Stimulated activated CD4-positive, alpha-beta T cell treated with anti-CD3 and anti-CD28 coated beads, Interleukin-12 subunit alpha, Interleukin-12 subunit beta, amount 100 ng/mL, for 4 hours (primary cell): ENCODE measurements at regions not wholly inside any gene's neighbourhood (a gene's known extent, or its start where the extent isn't known, plus 50 kb on each side); places are given as distances from the start of the nearest gene placed in this dataset.

ENCODE experiments used
- DNase-seq: peaks from one replicate; pipeline ENCODE4 v3.0.0-alpha.2; 2020

- no peak for DNase-seq
Measured at GRCh38 chr2:19028587-19029375, 329.6 kb downstream of the OSR1 start.

- DNase-seq, result no peak
Measured at GRCh38 chr2:19027626-19028025, 330.8 kb downstream of the OSR1 start.

- DNase-seq, result no peak
Measured at GRCh38 chr2:19026261-19026660, 332.2 kb downstream of the OSR1 start.

GRCh38 chr2:19022334-19022733, 336.1 kb downstream of the OSR1 start:
- DNase-seq, result no peak

- no peak for DNase-seq
Measured at GRCh38 chr2:19021721-19022120, 336.7 kb downstream of the OSR1 start.

- no peak for DNase-seq
Measured at GRCh38 chr2:19021100-19021476, 337.3 kb downstream of the OSR1 start.

GRCh38 chr2:19020144-19021099, 338.0 kb downstream of the OSR1 start:
- no peak for DNase-seq

- DNase-seq, result no peak
Measured at GRCh38 chr2:19009510-19009909, 348.9 kb downstream of the OSR1 start.

GRCh38 chr2:19003554-19003953, 354.9 kb downstream of the OSR1 start:
- DNase-seq, result no peak

- DNase-seq, result no peak
Measured at GRCh38 chr2:19000776-19001175, 357.6 kb downstream of the OSR1 start.

- no peak for DNase-seq
Measured at GRCh38 chr2:18999198-18999597, 359.2 kb downstream of the OSR1 start.

GRCh38 chr2:18998491-18998890, 359.9 kb downstream of the OSR1 start:
- no peak for DNase-seq

- DNase-seq, result no peak
Measured at GRCh38 chr2:18993756-18994338, 364.6 kb downstream of the OSR1 start.

GRCh38 chr2:18991177-18992168, 366.9 kb downstream of the OSR1 start:
- no peak for DNase-seq

- no peak for DNase-seq
Measured at GRCh38 chr2:18988631-18989232, 369.7 kb downstream of the OSR1 start.

- DNase-seq, result no peak
Measured at GRCh38 chr2:18987592-18988073, 370.8 kb downstream of the OSR1 start.

- DNase-seq, result no peak
Measured at GRCh38 chr2:18987016-18987415, 371.4 kb downstream of the OSR1 start.

GRCh38 chr2:18986046-18986445, 372.4 kb downstream of the OSR1 start:
- DNase-seq, result no peak

- DNase-seq, result no peak
Measured at GRCh38 chr2:18980786-18981430, 377.5 kb downstream of the OSR1 start.

- no peak for DNase-seq
Measured at GRCh38 chr2:18980104-18980785, 378.2 kb downstream of the OSR1 start.

GRCh38 chr2:18977409-18977808, 381.0 kb downstream of the OSR1 start:
- DNase-seq, result no peak
